Adipocyte (in vitro differentiated cells): ENCODE measurements at regions not wholly inside any gene's neighbourhood (a gene's known extent, or its start where the extent isn't known, plus 50 kb on each side); places are given as distances from the start of the nearest gene placed in this dataset.

Experiments
- DNase-seq: peaks from one replicate; pipeline ENCODE4 v3.0.0-alpha.2; 2015; ENCODE audit warnings: low read depth
- H3K27me3 ChIP-seq: replicated peaks from 2 replicates; pipeline ENCODE4 v1.7.0; 2013; ENCODE audit warnings: mild to moderate bottlenecking, low read length, moderate library complexity; ENCODE audit not compliant: control insufficient read depth, insufficient read depth
- H3K36me3 ChIP-seq: 2 replicates; pipeline ENCODE4 v1.7.0; 2013; ENCODE audit warnings: low read length, mild to moderate bottlenecking, moderate library complexity; ENCODE audit not compliant: control insufficient read depth, insufficient read depth, severe bottlenecking
- H3K4me1 ChIP-seq: 2 replicates; pipeline ENCODE4 v1.7.0; 2013; ENCODE audit warnings: mild to moderate bottlenecking, low read length, moderate library complexity; ENCODE audit not compliant: control insufficient read depth, insufficient read depth
- H3K4me3 ChIP-seq: 2 replicates; pipeline ENCODE4 v1.7.0; 2013; ENCODE audit warnings: mild to moderate bottlenecking, low read length, moderate library complexity
- H3K9ac ChIP-seq: 2 replicates; pipeline ENCODE4 v1.7.0; 2013; ENCODE audit warnings: mild to moderate bottlenecking, low read length, moderate library complexity
- H3K9me3 ChIP-seq: 2 replicates; pipeline ENCODE4 v1.7.0; 2013; ENCODE audit warnings: mild to moderate bottlenecking, low read length, moderate library complexity; ENCODE audit not compliant: control insufficient read depth

DNA sequence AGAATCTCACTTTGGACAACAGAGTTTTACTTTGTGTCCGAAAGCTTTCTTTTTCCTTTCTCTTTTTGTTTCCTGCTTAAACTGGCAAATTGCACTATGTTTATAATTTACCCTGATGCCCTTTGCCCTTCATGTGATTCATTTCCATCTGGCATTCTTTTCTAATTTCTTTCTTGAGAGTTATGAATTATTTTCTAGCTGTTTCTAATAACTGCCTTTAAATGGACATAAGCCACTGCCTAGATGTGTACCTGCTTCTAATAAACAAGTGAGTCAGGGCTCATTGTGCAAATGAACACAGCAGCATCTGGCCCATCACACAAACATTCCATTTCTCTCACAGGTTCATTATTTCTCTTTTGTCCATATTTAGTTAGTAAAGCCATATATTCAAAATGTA lies 242.3 kb upstream of the GPRIN3 start:
- H3K9me3 ChIP-seq: peaks cover 5% of the 10 kb centered on the region
- peaks cover 31% of the 10 kb centered on the region for H3K4me1 ChIP-seq
- H3K36me3 ChIP-seq: no peaks in the 10 kb centered on the region
- no peaks in the 10 kb centered on the region for H3K27me3 ChIP-seq
- H3K4me3 ChIP-seq: peak overlapping the region; percentile 24
- H3K9ac ChIP-seq: peak overlapping the region; percentile 52
- peak; percentile 47 for DNase-seq

DNA sequence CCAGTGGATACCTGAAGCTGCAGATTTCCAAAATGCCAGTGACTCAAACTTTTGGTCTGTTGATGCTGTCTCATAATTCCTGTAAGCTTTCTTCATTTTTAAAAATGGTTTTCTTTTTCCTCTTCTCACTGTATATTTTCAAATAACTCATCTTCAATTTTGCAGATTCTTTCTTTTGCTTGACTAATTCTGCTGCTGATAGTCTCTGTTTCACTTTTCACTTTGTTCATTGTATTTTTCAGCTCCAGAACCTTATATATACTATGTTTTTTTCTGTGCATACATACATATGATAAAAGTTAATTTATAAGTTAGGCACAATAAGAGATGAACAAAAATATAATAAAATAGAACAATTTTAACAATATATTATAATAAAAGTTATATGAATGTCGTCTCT lies 237.7 kb upstream of the GPRIN3 start:
- Histone ChIP-seq H3K9ac (no peak overlapping the region), H3K27me3 (no peaks in the 10 kb centered on the region), H3K36me3 (no peaks in the 10 kb centered on the region), H3K4me3 (no peak overlapping the region), H3K4me1 (peaks cover 15% of the 10 kb centered on the region), H3K9me3 (peaks cover 5% of the 10 kb centered on the region)
- DNase-seq: no peak

DNA sequence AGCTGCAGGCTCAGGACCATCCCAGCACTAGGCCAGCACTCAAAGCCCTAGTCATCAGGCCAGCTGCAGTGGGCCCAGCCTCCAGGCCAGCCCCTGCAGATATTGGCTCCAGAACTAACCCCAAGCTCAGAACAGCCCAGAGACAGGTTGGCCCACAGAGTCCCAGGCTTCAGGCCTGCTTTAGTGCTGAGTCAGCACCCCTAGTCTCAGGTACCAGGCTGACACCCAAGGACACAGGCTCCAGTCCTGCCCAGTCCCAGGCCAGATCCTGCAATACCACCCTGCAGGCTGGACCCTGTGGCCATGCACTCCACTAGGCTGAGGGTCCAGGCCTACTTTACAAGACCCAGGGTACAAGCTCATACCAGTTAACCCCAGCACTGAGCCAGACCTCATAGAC lies 234.4 kb upstream of the GPRIN3 start:
- no peak overlapping the region for H3K9ac ChIP-seq
- H3K36me3 ChIP-seq: no peaks in the 10 kb centered on the region
- no peaks in the 10 kb centered on the region for H3K27me3 ChIP-seq
- H3K4me1 ChIP-seq: peaks cover 26% of the 10 kb centered on the region
- DNase-seq: no peak
- H3K4me3 ChIP-seq: no peak overlapping the region
- H3K9me3 ChIP-seq: peaks cover 5% of the 10 kb centered on the region

DNA sequence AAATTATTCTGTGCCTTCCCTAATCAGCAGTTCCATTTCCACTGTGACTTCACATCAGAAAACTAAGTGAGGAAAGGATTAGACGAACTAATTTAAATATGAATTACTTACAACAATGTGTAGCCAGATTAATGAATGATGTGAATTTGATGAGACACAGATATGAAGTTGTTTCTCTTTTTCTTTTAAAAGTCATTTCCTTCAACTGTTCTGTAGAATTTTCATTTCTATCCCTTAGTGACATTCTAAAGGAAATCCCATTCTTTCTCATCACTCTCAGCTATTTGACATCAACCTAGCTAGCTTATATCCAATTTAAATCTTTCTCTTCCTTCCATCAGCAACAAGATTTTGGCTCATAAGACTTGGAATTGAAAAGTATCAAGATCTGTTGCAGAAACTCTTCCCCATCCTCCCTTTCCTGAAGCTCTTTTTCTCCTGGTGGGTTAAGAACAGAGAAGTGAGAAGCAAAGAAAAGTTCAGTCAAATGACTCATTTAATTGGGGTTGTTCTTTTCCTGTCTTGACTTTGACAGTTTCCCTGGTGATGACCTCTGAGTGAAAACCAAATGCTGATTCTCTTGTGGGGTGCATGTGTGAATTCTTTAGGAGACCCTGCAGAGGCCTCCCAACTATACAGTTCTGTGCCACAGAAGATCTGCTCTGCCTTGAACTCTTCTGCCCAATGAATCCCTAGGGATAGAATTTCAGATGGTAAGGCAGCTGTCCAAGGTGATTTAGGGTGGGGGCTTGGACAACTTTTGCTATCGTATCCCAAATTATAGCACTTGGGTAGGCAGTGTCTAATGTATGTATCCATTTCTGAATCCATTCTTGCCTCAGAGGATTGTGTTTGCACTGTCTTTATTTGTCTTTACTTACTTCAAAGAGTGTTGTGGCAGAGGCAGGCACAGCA lies 232.5 kb upstream of the GPRIN3 start:
- no peaks in the 10 kb centered on the region for H3K27me3 ChIP-seq
- DNase-seq: no peak
- H3K9ac ChIP-seq: peak overlapping the region; percentile 70

DNA sequence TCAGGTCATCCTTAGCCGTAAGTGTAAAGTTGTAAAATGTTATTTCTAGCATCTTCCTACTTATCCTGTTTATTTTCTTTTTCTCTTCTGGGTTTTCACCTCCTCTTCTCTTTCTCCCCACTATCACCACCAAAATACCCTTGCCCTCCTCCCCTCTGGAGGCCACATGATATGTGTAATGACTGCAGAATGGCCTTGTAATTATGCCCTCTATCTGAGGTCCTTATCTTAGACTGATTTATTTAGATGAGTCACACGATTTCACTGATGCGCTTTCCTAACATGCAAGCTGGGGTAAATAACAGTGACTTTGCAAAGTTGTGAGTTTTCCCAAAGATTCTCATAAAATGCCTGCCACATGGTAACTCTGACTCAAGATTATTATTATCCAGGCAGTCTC lies 231.8 kb upstream of the GPRIN3 start:
- Histone ChIP-seq H3K4me1 (peaks cover 26% of the 10 kb centered on the region), H3K9ac (peak overlapping the region; percentile 70), H3K4me3 (no peak overlapping the region), H3K27me3 (no peaks in the 10 kb centered on the region), H3K36me3 (no peaks in the 10 kb centered on the region), H3K9me3 (no peaks in the 10 kb centered on the region)
- DNase-seq: peak; percentile 56

More for the DNA sequence above, 232.5 kb upstream of the GPRIN3 start:
- no peak overlapping the region for H3K4me3 ChIP-seq
- peaks cover 2% of the 10 kb centered on the region for H3K9me3 ChIP-seq
- H3K36me3 ChIP-seq: no peaks in the 10 kb centered on the region
- H3K4me1 ChIP-seq: peaks cover 26% of the 10 kb centered on the region

DNA sequence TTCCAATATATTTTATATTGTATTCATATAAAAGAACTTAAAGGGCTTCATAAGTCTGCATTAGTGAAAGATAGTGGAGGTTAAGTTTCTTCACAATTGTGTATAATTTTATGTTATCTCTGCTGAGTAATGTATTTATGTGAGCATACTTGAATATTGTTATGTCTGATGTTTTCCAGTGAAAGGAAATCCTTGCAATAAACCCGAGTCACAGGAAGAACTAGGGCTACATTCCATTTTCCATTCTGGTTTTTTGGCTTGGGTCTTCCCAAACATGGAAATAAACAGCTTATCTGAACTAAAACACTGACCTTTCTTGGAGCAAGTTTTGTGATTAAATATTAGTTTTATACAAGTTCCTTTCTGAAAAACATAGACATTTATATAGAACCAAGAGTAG lies 231.3 kb upstream of the GPRIN3 start:
- Histone ChIP-seq H3K4me1 (peaks cover 26% of the 10 kb centered on the region), H3K4me3 (no peak overlapping the region), H3K9ac (no peak overlapping the region), H3K9me3 (no peaks in the 10 kb centered on the region), H3K36me3 (no peaks in the 10 kb centered on the region), H3K27me3 (no peaks in the 10 kb centered on the region)
- DNase-seq: no peak

DNA sequence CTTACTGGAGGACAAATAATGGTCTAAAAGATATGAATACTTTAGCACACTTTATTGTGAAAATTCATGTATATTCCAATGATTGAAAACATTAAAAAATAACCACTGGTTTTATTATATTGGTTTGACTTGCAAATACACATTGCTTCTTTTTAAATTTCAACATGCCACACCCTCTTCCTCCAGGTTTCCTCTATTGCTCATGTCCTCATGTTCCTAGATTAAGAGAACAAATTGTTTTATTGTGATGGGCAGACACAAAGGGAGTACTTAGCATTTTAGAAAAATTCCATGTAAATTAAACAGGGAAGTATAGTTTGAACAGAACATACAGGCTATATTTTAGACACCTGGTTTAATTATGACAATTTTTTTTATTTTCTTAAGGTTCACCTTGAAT lies 230.6 kb upstream of the GPRIN3 start:
- Histone ChIP-seq H3K9me3 (no peaks in the 10 kb centered on the region), H3K9ac (no peak overlapping the region), H3K4me1 (peaks cover 26% of the 10 kb centered on the region), H3K36me3 (no peaks in the 10 kb centered on the region), H3K27me3 (no peaks in the 10 kb centered on the region), H3K4me3 (no peak overlapping the region)
- DNase-seq: no peak

DNA sequence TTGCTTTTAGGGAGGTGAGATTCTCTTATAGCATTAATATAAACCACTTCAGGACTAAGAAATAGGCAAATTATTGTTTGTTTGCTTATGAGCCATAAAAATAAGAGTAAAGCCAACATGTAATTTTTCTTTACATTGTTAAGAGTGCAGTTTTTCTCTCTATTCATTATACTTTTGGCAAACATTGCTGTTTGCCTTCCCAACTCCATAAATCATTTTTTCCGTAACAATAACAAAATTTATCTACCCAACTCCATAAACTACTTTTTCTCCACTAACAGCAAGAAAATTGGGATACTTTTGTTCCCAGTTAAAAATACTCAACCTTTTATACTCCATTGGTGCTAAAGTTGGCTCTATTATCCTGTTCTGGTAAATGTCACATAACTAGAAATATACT lies 229.7 kb upstream of the GPRIN3 start:
- Histone ChIP-seq H3K9me3 (no peaks in the 10 kb centered on the region), H3K9ac (no peak overlapping the region), H3K4me1 (peaks cover 26% of the 10 kb centered on the region), H3K36me3 (no peaks in the 10 kb centered on the region), H3K27me3 (no peaks in the 10 kb centered on the region), H3K4me3 (no peak overlapping the region)
- no peak for DNase-seq

DNA sequence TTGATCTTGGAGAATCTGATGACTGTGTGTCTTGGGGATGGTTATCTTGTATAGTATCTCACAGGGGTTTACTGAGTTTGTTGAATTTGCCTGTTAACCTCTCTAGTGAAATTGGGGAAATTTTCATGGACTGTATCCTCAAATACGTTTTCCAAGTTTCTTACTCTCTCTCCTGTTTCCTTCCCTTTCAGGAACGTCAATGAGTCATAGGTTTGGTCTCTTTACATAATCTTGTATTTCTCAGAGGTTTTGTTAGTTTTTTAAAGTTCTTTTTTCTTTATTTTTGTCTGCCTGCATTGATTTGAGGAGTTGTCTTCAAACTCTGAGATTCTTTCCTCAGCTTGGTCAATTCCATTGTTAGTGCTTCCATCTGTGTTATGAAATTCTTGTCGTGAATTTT lies 227.7 kb upstream of the GPRIN3 start:
- H3K9ac ChIP-seq: no peak overlapping the region
- H3K9me3 ChIP-seq: no peaks in the 10 kb centered on the region
- no peaks in the 10 kb centered on the region for H3K36me3 ChIP-seq
- DNase-seq: no peak
- H3K4me3 ChIP-seq: no peak overlapping the region
- H3K27me3 ChIP-seq: no peaks in the 10 kb centered on the region
- peaks cover 21% of the 10 kb centered on the region for H3K4me1 ChIP-seq

DNA sequence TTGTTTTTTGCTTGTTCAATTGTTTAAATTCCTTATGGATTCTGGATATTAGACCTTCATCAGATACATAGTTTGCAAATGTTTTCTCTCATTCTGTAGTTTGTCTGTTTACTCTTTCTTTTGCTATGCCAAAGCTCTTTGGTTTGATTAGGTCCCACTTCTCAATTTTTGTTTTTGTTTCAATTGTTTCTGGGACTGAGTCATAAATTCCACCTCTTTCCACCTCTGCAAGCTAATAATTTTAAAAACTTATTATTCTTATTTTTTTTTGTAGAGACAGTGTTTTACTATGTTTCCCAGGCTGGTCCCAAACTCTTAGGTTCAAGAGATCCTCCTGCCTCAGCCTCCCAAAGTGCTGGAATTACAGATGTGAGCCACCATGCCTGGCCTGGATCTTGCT lies 226.8 kb upstream of the GPRIN3 start:
- no peak for DNase-seq
- Histone ChIP-seq H3K9me3 (no peaks in the 10 kb centered on the region), H3K4me3 (no peak overlapping the region), H3K36me3 (no peaks in the 10 kb centered on the region), H3K4me1 (peaks cover 13% of the 10 kb centered on the region), H3K27me3 (no peaks in the 10 kb centered on the region), H3K9ac (no peak overlapping the region)

DNA sequence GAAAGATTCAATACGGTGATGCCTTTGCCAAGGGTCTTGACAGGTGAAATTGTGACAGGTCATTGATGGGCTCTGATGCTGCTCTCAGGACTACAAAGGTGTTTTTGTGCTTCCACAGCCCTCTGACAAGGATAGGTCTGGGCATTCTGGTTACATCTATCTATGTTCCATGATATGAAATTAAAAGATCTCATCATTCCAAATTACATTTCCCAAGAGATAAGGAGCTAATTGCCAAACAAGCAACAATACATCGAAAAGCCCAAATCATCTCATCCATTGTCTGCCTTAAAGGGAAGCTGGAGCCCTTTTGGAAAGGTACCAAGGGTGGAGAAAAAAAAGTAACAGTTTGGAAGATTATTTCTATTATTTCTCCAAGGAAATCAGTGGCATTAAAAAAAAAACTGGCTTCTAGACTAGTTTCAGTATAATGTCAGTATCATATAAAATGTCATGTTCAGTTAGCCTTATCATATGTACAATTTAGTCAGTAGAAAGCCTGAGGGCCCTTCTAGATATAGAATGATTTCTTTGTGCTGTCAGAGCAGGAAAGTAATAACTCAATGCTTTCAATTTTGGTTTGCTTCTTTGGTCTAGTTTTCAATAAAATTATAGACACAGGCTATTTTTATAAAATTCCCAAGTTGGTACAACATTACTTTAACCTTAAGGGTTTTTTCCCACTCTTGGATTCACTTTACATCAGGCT lies 224.5 kb upstream of the GPRIN3 start:
- Histone ChIP-seq H3K27me3 (no peaks in the 10 kb centered on the region), H3K9me3 (no peaks in the 10 kb centered on the region), H3K4me3 (no peak overlapping the region), H3K9ac (no peak overlapping the region), H3K4me1 (no peaks in the 10 kb centered on the region), H3K36me3 (no peaks in the 10 kb centered on the region)
- no peak for DNase-seq
